GM12878 (cell line): ENCODE measurements at regions not wholly inside any gene's neighbourhood (a gene's known extent, or its start where the extent isn't known, plus 50 kb on each side); places are given as distances from the start of the nearest gene placed in this dataset.

Source experiments
- BACH1 ChIP-seq: fragments of 450-650 bp; IDR thresholded peaks from 2 replicates; pipeline ENCODE4 v1.6.1; 2017; ENCODE audit warnings: mild to moderate bottlenecking, borderline replicate concordance
- BCL3 ChIP-seq: IDR thresholded peaks from 2 replicates; pipeline ENCODE4 v1.6.1; 2011; ENCODE audit warnings: borderline replicate concordance, low read depth, mild to moderate bottlenecking, moderate library complexity, low read length; ENCODE audit not compliant: insufficient read depth, poor library complexity, severe bottlenecking
- CBX3 ChIP-seq: fragments of 200-600 bp; sonication (generic); IDR thresholded peaks from 2 replicates; pipeline ENCODE4 v1.6.1; 2016; ENCODE audit warnings: low read depth, borderline replicate concordance
- CREB1 ChIP-seq: IDR thresholded peaks from 2 replicates; pipeline ENCODE4 v1.6.1; 2012; ENCODE audit warnings: low read depth, mild to moderate bottlenecking, inconsistent platforms
- CREM ChIP-seq: IDR thresholded peaks from 2 replicates; pipeline ENCODE4 v1.6.1; 2014; ENCODE audit warnings: antibody characterized with exemption, low read depth
- E4F1 ChIP-seq: fragments of 450-650 bp; IDR thresholded peaks from 2 replicates; pipeline ENCODE4 v1.6.1; 2018; ENCODE audit warnings: borderline replicate concordance, mild to moderate bottlenecking; ENCODE audit not compliant: partially characterized antibody
- EP300 ChIP-seq, 2 experiments: fragments of 150-350 bp in 1 of 2; IDR thresholded peaks; 2 replicates each; pipeline ENCODE4 v1.6.1; 2011 to 2012; ENCODE audit warnings: low read depth in 2 of 2, low read length in 2 of 2, borderline replicate concordance in 1 of 2, improper control_type of control experiment in 1 of 2, inconsistent platforms in 1 of 2; ENCODE audit not compliant: control insufficient read depth in 1 of 2
- EZH2 ChIP-seq: IDR thresholded peaks from 2 replicates; pipeline ENCODE4 v1.6.1; 2012; ENCODE audit warnings: low read depth, mild to moderate bottlenecking, control low read depth, inconsistent platforms, low read length, borderline replicate concordance; ENCODE audit not compliant: control insufficient read depth
- FOS ChIP-seq: IDR thresholded peaks from 3 replicates; pipeline ENCODE4 v1.6.1; 2011; ENCODE audit warnings: borderline replicate concordance; ENCODE audit not compliant: insufficient read length; ENCODE audit errors: extremely low read depth
- FOXK2 ChIP-seq: fragments of 450-650 bp; IDR thresholded peaks from 2 replicates; pipeline ENCODE4 v1.6.1; 2017; ENCODE audit warnings: mild to moderate bottlenecking, moderate library complexity
- HCFC1 ChIP-seq: fragments of 150-350 bp; IDR thresholded peaks from 2 replicates; pipeline ENCODE4 v1.6.1; 2014; ENCODE audit warnings: low read length
- IKZF1 ChIP-seq: fragments of 450-650 bp; conservative IDR thresholded peaks from 2 replicates; pipeline ENCODE4 v1.6.1; 2017; ENCODE audit warnings: antibody characterized with exemption, mild to moderate bottlenecking
- KLF5 ChIP-seq: fragments of 450-650 bp; IDR thresholded peaks from 2 replicates; pipeline ENCODE4 v1.6.1; 2014; ENCODE audit warnings: mild to moderate bottlenecking; ENCODE audit not compliant: partially characterized antibody
- MEF2B ChIP-seq: fragments of 450-650 bp; IDR thresholded peaks from 2 replicates; pipeline ENCODE4 v1.6.1; 2018; ENCODE audit warnings: mild to moderate bottlenecking, moderate library complexity; ENCODE audit not compliant: partially characterized antibody, poor library complexity, severe bottlenecking
- MXI1 ChIP-seq: fragments of 150-350 bp; IDR thresholded peaks from 2 replicates; pipeline ENCODE4 v1.6.1; 2011; ENCODE audit warnings: low read depth, mild to moderate bottlenecking, inconsistent platforms, low read length, improper control_type of control experiment
- NFIC ChIP-seq: IDR thresholded peaks from 2 replicates; pipeline ENCODE4 v1.6.1; 2012; ENCODE audit warnings: low read depth, mild to moderate bottlenecking, inconsistent platforms, low read length, moderate library complexity
- NFXL1 ChIP-seq: fragments of 450-650 bp; IDR thresholded peaks from 2 replicates; pipeline ENCODE4 v1.6.1; 2017; ENCODE audit warnings: antibody characterized with exemption, mild to moderate bottlenecking, borderline replicate concordance
- POLR2A ChIP-seq: IDR thresholded peaks from 2 replicates; pipeline ENCODE4 v1.6.1; 2011; ENCODE audit warnings: low read depth, mild to moderate bottlenecking, low read length
- POLR2AphosphoS5 ChIP-seq: IDR thresholded peaks from 2 replicates; pipeline ENCODE4 v1.6.1; 2011; ENCODE audit warnings: mild to moderate bottlenecking, low read length, inconsistent platforms
- RUNX3 ChIP-seq: IDR thresholded peaks from 2 replicates; pipeline ENCODE4 v1.6.1; 2012; ENCODE audit warnings: low read length, inconsistent platforms
- SIX5 ChIP-seq: IDR thresholded peaks from 2 replicates; pipeline ENCODE4 v1.6.1; 2011; ENCODE audit warnings: mild to moderate bottlenecking, low read depth, low read length, moderate library complexity; ENCODE audit not compliant: severe bottlenecking
- SMAD5 ChIP-seq: IDR thresholded peaks from 2 replicates; pipeline ENCODE4 v1.6.1; 2016; ENCODE audit warnings: antibody characterized with exemption, low read depth
- SPI1 ChIP-seq: IDR thresholded peaks from 2 replicates; pipeline ENCODE4 v1.6.1; 2011; ENCODE audit warnings: low read depth, mild to moderate bottlenecking, low read length, moderate library complexity, borderline replicate concordance; ENCODE audit not compliant: insufficient read depth
- TBL1XR1 ChIP-seq: IDR thresholded peaks from 2 replicates; pipeline ENCODE4 v1.6.1; 2012; ENCODE audit warnings: low read depth, low read length, improper control_type of control experiment
- TCF7 ChIP-seq: IDR thresholded peaks from 2 replicates; pipeline ENCODE4 v1.6.1; 2014; ENCODE audit warnings: antibody characterized with exemption, borderline replicate concordance
- WRNIP1 ChIP-seq: IDR thresholded peaks from 2 replicates; pipeline ENCODE4 v1.6.1; 2011; ENCODE audit warnings: low read depth, low read length, improper control_type of control experiment, borderline replicate concordance
- YY1 ChIP-seq: IDR thresholded peaks from 2 replicates; pipeline ENCODE4 v1.6.1; 2011; ENCODE audit warnings: low read depth, mild to moderate bottlenecking, low read length
- ZNF274 ChIP-seq: IDR thresholded peaks from one replicate; pipeline ENCODE4 v1.8.0; 2011; ENCODE audit not compliant: insufficient read length, insufficient read depth
- ZNF622 ChIP-seq: fragments of 450-650 bp; IDR thresholded peaks from 2 replicates; pipeline ENCODE4 v1.6.1; 2017; ENCODE audit warnings: mild to moderate bottlenecking, inconsistent platforms
- ZSCAN29 ChIP-seq: fragments of 450-650 bp; IDR thresholded peaks from 2 replicates; pipeline ENCODE4 v1.6.1; 2017; ENCODE audit warnings: mild to moderate bottlenecking, moderate library complexity
- ZZZ3 ChIP-seq: IDR thresholded peaks from 2 replicates; pipeline ENCODE4 v1.6.1; 2011; ENCODE audit warnings: low read depth; ENCODE audit not compliant: control insufficient read depth, insufficient read length

GRCh38 chr14:106235356-106236159 is 709.2 kb downstream of the TMEM121 start (continued):
- TF ChIP-seq TCF7, result no peak
- no peak for TF ChIP-seq FOS
- peak; percentile 83 for TF ChIP-seq POLR2AphosphoS5
- no peak for TF ChIP-seq ZZZ3
- no peak for TF ChIP-seq WRNIP1
- TF ChIP-seq CREM, result peak; percentile 82
- no peak for TF ChIP-seq SIX5
- no peak for TF ChIP-seq ZNF274
- TF ChIP-seq EZH2, result no peak
- TF ChIP-seq NFIC, result no peak; the same call in 1 of the 2 replicates
- no peak for TF ChIP-seq IKZF1
- no peak for TF ChIP-seq BACH1
- peak; percentile 50 for TF ChIP-seq RUNX3
- TF ChIP-seq ZSCAN29, result no peak
- peak; percentile 80 for TF ChIP-seq POLR2A
- TF ChIP-seq E4F1, result no peak
- TF ChIP-seq FOXK2, result no peak
- no peak for TF ChIP-seq CREB1
- TF ChIP-seq CBX3, result no peak
- no peak for TF ChIP-seq NFXL1
- no peak for TF ChIP-seq TBL1XR1
- TF ChIP-seq MXI1, result no peak
- no peak for TF ChIP-seq HCFC1
- TF ChIP-seq MEF2B, result no peak
- TF ChIP-seq YY1, result no peak
- TF ChIP-seq BCL3, result peak; percentile 12
- TF ChIP-seq EP300 (IDR thresholded peaks at IDR 0.05; ENCODE audit: borderline replicate concordance in 1 of 2, control insufficient read depth in 1 of 2, low read depth in 2 of 2, low read length in 2 of 2), result no peak
- TF ChIP-seq SPI1, result no peak
- TF ChIP-seq ZNF622, result no peak
- TF ChIP-seq KLF5, result no peak
- peak; percentile 97 for TF ChIP-seq SMAD5
